NCI-H69 (cell line): ENCODE measurements at regions not wholly inside any gene's neighbourhood (a gene's known extent, or its start where the extent isn't known, plus 50 kb on each side); places are given as distances from the start of the nearest gene placed in this dataset.

Source experiments
- DNase-seq: peaks from one replicate; lab custom pipeline; 2025; lab: John Stamatoyannopoulos, UW

- DNase-seq: peak; percentile 96
These were observed 549.7 kb downstream of the CSNK1G3 start for GRCh38 chr5:124061663-124062062.

- no peak for DNase-seq
These were observed 549.1 kb downstream of the CSNK1G3 start for GRCh38 chr5:124061068-124061430.

- peak; percentile 69 for DNase-seq
These were observed 548.6 kb downstream of the CSNK1G3 start for GRCh38 chr5:124060413-124061067.

- no peak for DNase-seq
These were observed 548.0 kb downstream of the CSNK1G3 start for GRCh38 chr5:124060011-124060410.

GRCh38 chr5:124059200-124059599 lies 547.2 kb downstream of the CSNK1G3 start:
- DNase-seq: peak; percentile 57

- DNase-seq: peak; percentile 82
These were observed 545.8 kb downstream of the CSNK1G3 start for GRCh38 chr5:124057724-124058231.

GRCh38 chr5:124056991-124057723 lies 545.2 kb downstream of the CSNK1G3 start:
- peak; percentile 99 for DNase-seq

GRCh38 chr5:124056326-124056990 lies 544.5 kb downstream of the CSNK1G3 start:
- DNase-seq: no peak

GRCh38 chr5:124055751-124056150 lies 543.8 kb downstream of the CSNK1G3 start:
- DNase-seq: no peak

GRCh38 chr5:124054564-124054963 lies 542.6 kb downstream of the CSNK1G3 start:
- DNase-seq: peak; percentile 13

GRCh38 chr5:124053340-124053739 lies 541.4 kb downstream of the CSNK1G3 start:
- no peak for DNase-seq

GRCh38 chr5:124052201-124052600 lies 540.2 kb downstream of the CSNK1G3 start:
- peak; percentile 20 for DNase-seq

- DNase-seq: no peak
These were observed 538.3 kb downstream of the CSNK1G3 start for GRCh38 chr5:124050120-124050770.

GRCh38 chr5:124045412-124045811 lies 533.4 kb downstream of the CSNK1G3 start:
- DNase-seq: peak; percentile 45

- peak; percentile 43 for DNase-seq
These were observed 532.6 kb downstream of the CSNK1G3 start for GRCh38 chr5:124044613-124045012.

- peak; percentile 77 for DNase-seq
These were observed 531.5 kb downstream of the CSNK1G3 start for GRCh38 chr5:124043456-124043855.

- DNase-seq: no peak
These were observed 528.8 kb downstream of the CSNK1G3 start for GRCh38 chr5:124040799-124041198.

- DNase-seq: no peak
These were observed 527.4 kb downstream of the CSNK1G3 start for GRCh38 chr5:124039410-124039809.

- DNase-seq: no peak
These were observed 524.8 kb downstream of the CSNK1G3 start for GRCh38 chr5:124036786-124037185.

GRCh38 chr5:124034963-124035362 lies 523.0 kb downstream of the CSNK1G3 start:
- DNase-seq: peak; percentile 58

GRCh38 chr5:124034083-124034700 lies 522.2 kb downstream of the CSNK1G3 start:
- no peak for DNase-seq

GRCh38 chr5:124030043-124030491 lies 518.1 kb downstream of the CSNK1G3 start:
- peak; percentile 39 for DNase-seq
